ENCODE measurements at regions not wholly inside any gene's neighbourhood (a gene's known extent, or its start where the extent isn't known, plus 50 kb on each side); places are given as distances from the start of the nearest gene placed in this dataset.
A peak's percentile ranks its signal among the peaks of the same experiment; 100 is the strongest.

DNA sequence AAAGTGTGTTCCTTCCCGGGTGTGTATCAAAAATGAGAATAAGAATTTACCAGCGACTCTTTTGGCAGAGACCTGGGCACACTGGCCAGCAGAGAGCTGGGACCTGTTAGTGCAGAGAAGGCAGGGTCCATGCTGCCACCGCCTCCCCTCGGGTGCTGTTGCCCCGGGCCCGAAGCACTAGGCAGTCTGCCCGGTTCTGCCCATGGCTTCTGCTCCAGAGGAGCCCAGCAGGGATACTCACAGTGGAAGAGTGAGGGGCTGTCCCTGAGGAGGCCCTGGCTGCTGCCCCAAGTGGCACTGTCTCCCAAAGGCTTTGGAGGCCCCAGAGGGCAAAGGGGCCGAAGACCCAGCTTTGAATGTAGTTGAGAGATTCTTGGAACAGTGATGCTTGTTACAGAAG, 80.5 kb downstream of the MIS18A start:
- Histone ChIP-seq H3K27ac (ENCODE audit: extremely low read depth, low read depth, low read length) (no peak overlapping the region), H3K9me3 (ENCODE audit: control insufficient read depth, insufficient read depth, low read depth, low read length) (no peaks in the 10 kb centered on the region), H3K4me3 (ENCODE audit: low read depth, low read length) (no peak overlapping the region), H3K4me1 (ENCODE audit: control insufficient read depth, insufficient read depth, low read length) (no peaks in the 10 kb centered on the region), H3K36me3 (ENCODE audit: control insufficient read depth in 2 of 2, insufficient read depth in 1 of 2, low read length in 2 of 2) (no peaks in the 10 kb centered on the region)
- ChIA-PET CTCF (no interaction called here), POLR2A (no interaction called here)
- no peak for TF ChIP-seq ZXDB (tag by site-specific recombination; IDR thresholded peaks at IDR 0.05)
- no peak for TF ChIP-seq TRIM28 (IDR thresholded peaks at IDR 0.05; ENCODE audit: borderline replicate concordance, low read length)
- no peak for TF ChIP-seq ZNF791 (tag by site-specific recombination; IDR thresholded peaks at IDR 0.05)
- TF ChIP-seq MYNN (tag by site-specific recombination; IDR thresholded peaks at IDR 0.05; ENCODE audit: borderline replicate concordance): no peak
- no peak for TF ChIP-seq ZNF280D (tag by site-specific recombination; IDR thresholded peaks at IDR 0.05)
- TF ChIP-seq SP7 (tag by site-specific recombination; IDR thresholded peaks at IDR 0.05): no peak

DNA sequence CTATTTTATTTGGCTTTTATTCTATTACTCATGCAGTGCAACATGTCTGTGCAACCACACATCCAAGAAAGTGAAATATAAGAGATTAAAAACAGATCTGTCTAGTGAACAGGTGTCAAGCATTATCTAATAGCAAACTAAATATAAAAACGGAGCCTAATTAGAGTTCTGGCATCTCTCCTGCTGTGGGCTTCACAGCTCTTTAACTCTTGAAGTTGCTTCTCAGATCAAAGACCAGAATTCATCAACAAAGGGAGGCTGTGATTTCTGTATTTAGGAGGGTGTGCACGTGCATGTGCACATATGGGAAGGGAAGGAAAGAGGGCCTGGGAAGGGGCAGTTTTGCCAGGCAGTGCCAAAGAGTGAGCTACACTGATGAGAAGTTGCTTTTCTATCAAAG, 81.0 kb downstream of the MIS18A start:
- CTCF ChIA-PET: no interaction called here
- no peaks in the 10 kb centered on the region for H3K9me3 ChIP-seq (ENCODE audit: control insufficient read depth, insufficient read depth, low read depth, low read length)
- no peak for TF ChIP-seq ZNF223 (tag by site-specific recombination; IDR thresholded peaks at IDR 0.05)
- H3K4me3 ChIP-seq (ENCODE audit: low read depth, low read length): no peak overlapping the region
- H3K4me1 ChIP-seq (ENCODE audit: control insufficient read depth, insufficient read depth, low read length): no peaks in the 10 kb centered on the region
- POLR2A ChIA-PET: no interaction called here
- no peak overlapping the region for H3K27ac ChIP-seq (ENCODE audit: extremely low read depth, low read depth, low read length)
- H3K36me3 ChIP-seq (ENCODE audit: control insufficient read depth in 2 of 2, insufficient read depth in 1 of 2, low read length in 2 of 2): no peaks in the 10 kb centered on the region

- ChIA-PET CTCF (no interaction called here), POLR2A (no interaction called here)
- Histone ChIP-seq H3K36me3 (ENCODE audit: control insufficient read depth in 2 of 2, insufficient read depth in 1 of 2, low read length in 2 of 2) (no peaks in the 10 kb centered on the region), H3K27ac (ENCODE audit: extremely low read depth, low read depth, low read length) (no peak overlapping the region), H3K4me1 (ENCODE audit: control insufficient read depth, insufficient read depth, low read length) (no peaks in the 10 kb centered on the region), H3K9me3 (ENCODE audit: control insufficient read depth, insufficient read depth, low read depth, low read length) (no peaks in the 10 kb centered on the region), H3K4me3 (ENCODE audit: low read depth, low read length) (no peak overlapping the region)
- TF ChIP-seq ZNF10 (tag by site-specific recombination; IDR thresholded peaks at IDR 0.05) (peak; percentile 80), ZNF157 (tag by site-specific recombination; IDR thresholded peaks at IDR 0.05) (no peak)
These were observed 82.8 kb downstream of the MIS18A start for GRCh38 chr21:32196001-32196400.

GRCh38 chr21:32193098-32193465, 85.8 kb downstream of the MIS18A start:
- H3K27ac ChIP-seq (ENCODE audit: extremely low read depth, low read depth, low read length): no peak overlapping the region
- no peak for TF ChIP-seq ZNF404 (tag by site-specific recombination; IDR thresholded peaks at IDR 0.05)
- TF ChIP-seq ZNF157 (tag by site-specific recombination; IDR thresholded peaks at IDR 0.05): no peak
- no peak for TF ChIP-seq ZNF830 (tag by site-specific recombination; IDR thresholded peaks at IDR 0.05; ENCODE audit: low read depth)
- TF ChIP-seq RBAK (tag by site-specific recombination; IDR thresholded peaks at IDR 0.05): no peak
- TF ChIP-seq OVOL3 (tag by site-specific recombination; IDR thresholded peaks at IDR 0.05): no peak
- TF ChIP-seq ZNF274 (IDR thresholded peaks at IDR 0.05; ENCODE audit: low read length): no peak
- TF ChIP-seq ZNF274 (tag by site-specific recombination; IDR thresholded peaks at IDR 0.05; ENCODE audit: borderline replicate concordance): no peak
- TF ChIP-seq HOXA7 (CRISPR knock-in tag; IDR thresholded peaks at IDR 0.05; ENCODE audit: borderline replicate concordance): no peak
- no peaks in the 10 kb centered on the region for H3K9me3 ChIP-seq (ENCODE audit: control insufficient read depth, insufficient read depth, low read depth, low read length)
- H3K4me3 ChIP-seq (ENCODE audit: low read depth, low read length): no peak overlapping the region
- no peaks in the 10 kb centered on the region for H3K4me1 ChIP-seq (ENCODE audit: control insufficient read depth, insufficient read depth, low read length)
- ChIA-PET POLR2A (no interaction called here), CTCF (interaction anchor here (0.6 to 0.7 kb wide), 2 partner anchors 60 to 407 kb away, joined by 3 to 5 read pairs; no protein-coding TSS in a partner anchor)
- no peaks in the 10 kb centered on the region for H3K36me3 ChIP-seq (ENCODE audit: control insufficient read depth in 2 of 2, insufficient read depth in 1 of 2, low read length in 2 of 2)
